A673 (cell line): ENCODE measurements at regions not wholly inside any gene's neighbourhood (a gene's known extent, or its start where the extent isn't known, plus 50 kb on each side); places are given as distances from the start of the nearest gene placed in this dataset.

Source experiments
- BruUV-seq: library from RNA; stranded (reverse); fragments of 400-500 nt; replicated peaks from 2 replicates; lab custom pipeline; 2021; lab: Mats Ljungman, UMichigan
- CTCF ChIA-PET: fragments of 300-600 bp; sonication (Branson Sonifier 250); formaldehyde crosslinking; loops from one replicate; lab custom pipeline; 2022; ENCODE audit warnings: antibody characterized with exemption; lab: Charles Lee
- POLR2A ChIA-PET: fragments of 300-600 bp; sonication (Branson Sonifier 250); formaldehyde crosslinking; loops from one replicate; lab custom pipeline; 2022; ENCODE audit warnings: antibody characterized with exemption; ENCODE audit not compliant: low non-redundant PET; lab: Charles Lee
- DNase-seq: peaks from one replicate; pipeline ENCODE4 v3.0.0-alpha.2; 2015; ENCODE audit warnings: low spot score
- H3K27ac ChIP-seq: fragments of 200-600 bp; sonication (generic); 2 replicates; pipeline ENCODE4 v1.5.1; 2016; ENCODE audit warnings: mixed run types, low read depth, mild to moderate bottlenecking, mixed read lengths, antibody characterized with exemption, low read length; ENCODE audit not compliant: poor library complexity, severe bottlenecking
- H3K27me3 ChIP-seq: fragments of 200-600 bp; sonication (generic); replicated peaks from 2 replicates; pipeline ENCODE4 v1.6.1; 2017; ENCODE audit warnings: mixed run types, low read depth, mild to moderate bottlenecking, mixed read lengths, antibody characterized with exemption, low read length; ENCODE audit not compliant: insufficient read depth, poor library complexity
- H3K36me3 ChIP-seq: fragments of 200-600 bp; sonication (generic); 2 replicates; pipeline ENCODE4 v1.6.1; 2016; ENCODE audit warnings: mixed run types, mild to moderate bottlenecking, mixed read lengths, antibody characterized with exemption, low read length; ENCODE audit not compliant: insufficient read depth, poor library complexity, severe bottlenecking
- H3K4me1 ChIP-seq: fragments of 200-600 bp; sonication (generic); 2 replicates; pipeline ENCODE4 v1.6.1; 2017; ENCODE audit warnings: mixed run types, mild to moderate bottlenecking, mixed read lengths, antibody characterized with exemption, low read length; ENCODE audit not compliant: insufficient read depth, poor library complexity, severe bottlenecking
- H3K4me3 ChIP-seq: fragments of 200-600 bp; sonication (generic); 2 replicates; pipeline ENCODE4 v1.5.1; 2016; ENCODE audit warnings: low read depth, mixed run types, mild to moderate bottlenecking, mixed read lengths, low read length; ENCODE audit not compliant: poor library complexity, severe bottlenecking
- H3K9me3 ChIP-seq: fragments of 200-600 bp; sonication (generic); 2 replicates; pipeline ENCODE4 v1.6.1; 2016; ENCODE audit warnings: mixed run types, low read depth, mild to moderate bottlenecking, mixed read lengths, antibody characterized with exemption, low read length; ENCODE audit not compliant: poor library complexity, severe bottlenecking
- CTCF ChIP-seq: fragments of 300-800, 200-600 bp; sonication (generic); conservative IDR thresholded peaks from 2 replicates; pipeline ENCODE4 v1.5.1; 2017; ENCODE audit warnings: low read depth, mild to moderate bottlenecking, antibody characterized with exemption, low read length, moderate library complexity, mixed read lengths
- EZH2 ChIP-seq: fragments of 200-600 bp; sonication (generic); IDR thresholded peaks from 2 replicates; pipeline ENCODE4 v1.6.1; 2017; ENCODE audit warnings: borderline replicate concordance, low read depth, mild to moderate bottlenecking, mixed read lengths, antibody characterized with exemption, low read length; ENCODE audit not compliant: poor library complexity, severe bottlenecking
- intact Hi-C: fragments of 100-400 bp; cut with micrococcal nuclease; formaldehyde crosslinking; loops from one replicate; pipeline ENCODE4 v1.10.0; 2022; ENCODE audit not compliant: unreplicated experiment

GRCh38 chr12:69120354-69120753 lies 119.0 kb upstream of the CPSF6 start:
- intact Hi-C loops, result no loop called here
- CTCF ChIA-PET, result no interaction called here
- Histone ChIP-seq H3K4me1 (no peaks in the 10 kb centered on the region), H3K27ac (no peak overlapping the region), H3K4me3 (no peak overlapping the region), H3K9me3 (no peaks in the 10 kb centered on the region), H3K27me3 (no peaks in the 10 kb centered on the region), H3K36me3 (no peaks in the 10 kb centered on the region)
- POLR2A ChIA-PET, result no interaction called here
- BruUV-seq, result no TSS peak
- no peak for TF ChIP-seq CTCF
- no peak for TF ChIP-seq EZH2
- DNase-seq, result no peak

DNA sequence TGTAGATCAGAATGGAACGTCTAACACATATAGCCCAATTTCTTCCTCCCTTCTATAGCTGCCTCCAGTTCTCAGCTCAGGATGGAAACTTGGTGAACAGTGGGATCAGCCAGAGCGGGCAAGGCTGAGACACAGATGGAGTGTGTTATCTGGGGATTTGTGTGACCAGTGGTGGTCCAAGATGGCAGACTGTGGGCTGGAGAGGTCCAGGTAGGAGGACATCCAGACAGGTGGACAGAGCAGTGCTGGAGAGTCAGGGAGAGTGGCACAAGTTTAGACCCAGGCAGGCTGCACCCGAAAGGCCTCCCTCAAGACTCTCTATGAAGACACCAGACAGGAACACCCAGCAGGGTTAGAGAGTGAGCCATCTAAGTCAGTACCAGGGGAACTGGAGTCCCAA lies 116.1 kb upstream of the CPSF6 start:
- Histone ChIP-seq H3K9me3 (no peaks in the 10 kb centered on the region), H3K27me3 (no peaks in the 10 kb centered on the region), H3K4me3 (no peak overlapping the region), H3K27ac (no peak overlapping the region), H3K4me1 (no peaks in the 10 kb centered on the region), H3K36me3 (no peaks in the 10 kb centered on the region)
- CTCF ChIA-PET, result no interaction called here
- TF ChIP-seq CTCF (no peak), EZH2 (no peak)
- no peak for DNase-seq
- intact Hi-C loops, result no loop called here
- POLR2A ChIA-PET, result no interaction called here
- no TSS peak for BruUV-seq

DNA sequence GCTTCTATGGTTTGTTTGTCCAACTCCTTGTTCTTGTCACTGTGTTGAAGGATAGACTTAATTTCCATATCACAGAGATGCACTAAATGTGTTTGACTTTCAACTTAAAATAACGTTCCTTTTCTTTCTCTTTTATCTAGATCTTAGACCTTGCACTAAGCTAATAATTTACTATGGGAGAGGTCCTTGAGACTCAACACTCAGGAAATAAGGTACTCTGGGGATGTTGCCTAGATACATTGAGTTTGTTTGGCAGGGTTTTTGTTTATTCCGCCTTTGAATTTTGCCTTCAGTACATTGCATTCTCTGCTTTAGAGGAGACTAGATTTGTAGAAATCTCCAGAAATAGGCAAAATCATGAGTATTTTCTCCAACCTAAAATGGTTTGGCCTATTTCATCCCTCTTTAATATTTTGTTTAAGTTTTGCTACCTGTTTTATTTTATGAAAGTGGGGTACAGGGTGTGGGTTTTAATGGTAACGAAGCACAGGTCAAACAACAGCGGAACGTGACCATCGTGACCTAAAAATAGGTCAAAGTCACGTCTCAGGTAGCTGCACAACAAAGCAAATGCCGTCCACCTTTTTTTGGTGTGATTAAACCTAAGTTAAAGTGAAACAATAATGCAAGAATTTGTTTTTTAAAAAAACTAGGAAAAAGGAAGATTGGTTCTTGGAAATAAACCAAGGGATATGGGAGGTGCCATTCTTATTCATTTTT lies 115.3 kb upstream of the CPSF6 start:
- intact Hi-C loops, result no loop called here

DNA sequence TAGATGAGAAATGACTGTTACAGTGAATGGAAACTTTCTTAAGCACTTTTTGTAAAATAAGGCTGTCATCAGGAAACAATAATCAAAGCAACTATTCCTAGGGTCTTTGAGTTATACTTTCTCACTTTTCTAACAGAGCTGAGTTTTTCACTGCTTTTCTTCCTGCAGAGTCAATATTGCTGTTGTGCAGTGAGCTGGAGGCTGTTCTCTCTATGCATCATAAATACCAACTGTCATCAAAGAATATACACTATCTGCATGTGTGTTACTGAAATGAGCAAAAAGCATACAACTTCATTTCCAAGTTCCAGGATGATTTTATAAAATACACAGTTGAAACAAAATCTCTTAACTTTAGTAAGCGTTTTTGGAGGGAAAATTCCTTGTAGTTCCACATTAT lies 110.4 kb upstream of the CPSF6 start:
- CTCF ChIA-PET, result no interaction called here

More for the DNA sequence above, 115.3 kb upstream of the CPSF6 start:
- H3K27me3 ChIP-seq, result no peaks in the 10 kb centered on the region
- BruUV-seq, result no TSS peak
- no peak for TF ChIP-seq EZH2
- CTCF ChIA-PET, result no interaction called here
- H3K4me1 ChIP-seq, result no peaks in the 10 kb centered on the region
- POLR2A ChIA-PET, result no interaction called here
- H3K4me3 ChIP-seq, result no peak overlapping the region
- no peaks in the 10 kb centered on the region for H3K36me3 ChIP-seq
- H3K27ac ChIP-seq, result no peak overlapping the region
- no peaks in the 10 kb centered on the region for H3K9me3 ChIP-seq
- DNase-seq, result no peak

More for the DNA sequence above, 110.4 kb upstream of the CPSF6 start:
- Histone ChIP-seq H3K27ac (no peak overlapping the region), H3K4me3 (no peak overlapping the region), H3K9me3 (no peaks in the 10 kb centered on the region), H3K27me3 (peaks cover 4% of the 10 kb centered on the region), H3K36me3 (no peaks in the 10 kb centered on the region), H3K4me1 (no peaks in the 10 kb centered on the region)
- TF ChIP-seq CTCF, result no peak
- no peak for TF ChIP-seq EZH2
- POLR2A ChIA-PET, result interaction anchor here (0.6 kb wide), 1 partner anchor 17 kb away, joined by 3 read pairs; no protein-coding TSS in a partner anchor
- BruUV-seq, result no TSS peak
- no peak for DNase-seq
- intact Hi-C loops, result no loop called here
